Mesenchymal stem cell (in vitro differentiated cells and primary cell): ENCODE measurements at regions not wholly inside any gene's neighbourhood (a gene's known extent, or its start where the extent isn't known, plus 50 kb on each side); places are given as distances from the start of the nearest gene placed in this dataset.

Experiments used
- DNase-seq: peaks from one replicate; pipeline ENCODE4 v3.0.0-alpha.2; 2013
- H2AFZ ChIP-seq: one replicate; pipeline ENCODE4 v1.6.1; 2013; ENCODE audit warnings: low read depth, mild to moderate bottlenecking, control low read depth, inconsistent platforms, low read length, moderate library complexity
- H2AK5ac ChIP-seq: 2 replicates; pipeline ENCODE4 v1.6.1; 2013; ENCODE audit warnings: low read length, moderate library complexity, mild to moderate bottlenecking, inconsistent platforms; ENCODE audit not compliant: severe bottlenecking
- H2BK120ac ChIP-seq: one replicate; pipeline ENCODE4 v1.6.1; 2013; ENCODE audit warnings: low read depth, mild to moderate bottlenecking, inconsistent platforms, low read length, moderate library complexity
- H2BK12ac ChIP-seq, 2 experiments: one replicate each; pipeline ENCODE4 v1.6.1; 2013; ENCODE audit warnings: inconsistent platforms in 2 of 2, low read length in 2 of 2, mild to moderate bottlenecking in 2 of 2, moderate library complexity in 2 of 2, control low read depth in 1 of 2
- H2BK15ac ChIP-seq: one replicate; pipeline ENCODE4 v1.6.1; 2013; ENCODE audit warnings: mild to moderate bottlenecking, low read depth, inconsistent platforms; ENCODE audit not compliant: poor library complexity, severe bottlenecking
- H2BK5ac ChIP-seq: 2 replicates; pipeline ENCODE4 v1.6.1; 2013; ENCODE audit warnings: low read depth, mild to moderate bottlenecking, low read length, control low read depth, inconsistent platforms; ENCODE audit not compliant: poor library complexity, severe bottlenecking
- H3K14ac ChIP-seq, 2 experiments: one replicate each; pipeline ENCODE4 v1.6.1; 2013; ENCODE audit warnings: inconsistent platforms in 2 of 2, low read length in 2 of 2, control low read depth in 1 of 2, mild to moderate bottlenecking in 1 of 2, moderate library complexity in 1 of 2
- H3K18ac ChIP-seq, 2 experiments: one replicate each; pipeline ENCODE4 v1.6.1; 2013; ENCODE audit warnings: inconsistent platforms in 2 of 2, low read length in 2 of 2, control low read depth in 1 of 2, low read depth in 1 of 2, mild to moderate bottlenecking in 1 of 2
- H3K23ac ChIP-seq, 2 experiments: one replicate each; pipeline ENCODE4 v1.6.1; 2013; ENCODE audit warnings: inconsistent platforms in 2 of 2, low read length in 2 of 2, mild to moderate bottlenecking in 2 of 2, moderate library complexity in 2 of 2, control low read depth in 1 of 2
- H3K27ac ChIP-seq: 2 replicates; pipeline ENCODE4 v1.5.1; 2013; ENCODE audit warnings: mild to moderate bottlenecking, moderate library complexity, low read length, control low read depth, inconsistent platforms; ENCODE audit not compliant: poor library complexity, severe bottlenecking
- H3K27me3 ChIP-seq, 2 experiments: 2 replicates each; pipeline versions ENCODE4 v1.6.1 to v1.7.0; 2013; ENCODE audit warnings: low read length in 2 of 2, mild to moderate bottlenecking in 2 of 2, moderate library complexity in 2 of 2, control low read depth in 1 of 2, inconsistent platforms in 1 of 2; ENCODE audit not compliant: control insufficient read depth in 1 of 2, insufficient read depth in 1 of 2
- H3K36me3 ChIP-seq, 2 experiments: 2 replicates each; pipeline versions ENCODE4 v1.6.1 to v1.7.0; 2013; ENCODE audit warnings: low read length in 2 of 2, control low read depth in 1 of 2, inconsistent platforms in 1 of 2, low read depth in 1 of 2, mild to moderate bottlenecking in 1 of 2; ENCODE audit not compliant: insufficient read depth in 2 of 2, control insufficient read depth in 1 of 2
- H3K4ac ChIP-seq, 2 experiments: one replicate each; pipeline ENCODE4 v1.6.1; 2013; ENCODE audit warnings: inconsistent platforms in 2 of 2, low read length in 2 of 2, mild to moderate bottlenecking in 2 of 2, moderate library complexity in 2 of 2, control low read depth in 1 of 2, low read depth in 1 of 2
- H3K4me1 ChIP-seq: 2 replicates; pipeline ENCODE4 v1.6.1; 2013; ENCODE audit warnings: low read depth, low read length, control low read depth; ENCODE audit not compliant: control insufficient read depth, insufficient read depth
- H3K4me2 ChIP-seq: 2 replicates; pipeline ENCODE4 v1.6.1; 2013; ENCODE audit warnings: low read length, mild to moderate bottlenecking, inconsistent platforms; ENCODE audit not compliant: poor library complexity, severe bottlenecking
- H3K4me3 ChIP-seq, 2 experiments: 2 replicates each; pipeline versions ENCODE4 v1.5.1 to v1.7.0; 2013; ENCODE audit warnings: low read length in 2 of 2, mild to moderate bottlenecking in 2 of 2, control low read depth in 1 of 2, low read depth in 1 of 2; ENCODE audit not compliant: insufficient read depth in 1 of 2
- H3K79me1 ChIP-seq: replicated peaks from 2 replicates; pipeline ENCODE4 v1.6.1; 2013; ENCODE audit warnings: mild to moderate bottlenecking, control low read depth, low read length, inconsistent platforms; ENCODE audit not compliant: poor library complexity, severe bottlenecking
- H3K9ac ChIP-seq: 2 replicates; pipeline ENCODE4 v1.7.0; 2013; ENCODE audit warnings: mild to moderate bottlenecking, low read length, moderate library complexity
- H3K9me3 ChIP-seq: 2 replicates; pipeline ENCODE4 v1.7.0; 2013; ENCODE audit warnings: mild to moderate bottlenecking, low read length; ENCODE audit not compliant: control insufficient read depth
- H4K8ac ChIP-seq: one replicate; pipeline ENCODE4 v1.6.1; 2013; ENCODE audit warnings: inconsistent platforms, mild to moderate bottlenecking, low read length, moderate library complexity
- H4K91ac ChIP-seq: one replicate; pipeline ENCODE4 v1.6.1; 2013; ENCODE audit warnings: mild to moderate bottlenecking, low read length, inconsistent platforms
- WGBS: methylation state at CpG from one replicate; pipeline ENCODE4 v1.1.7; 2013; ENCODE audit warnings: mixed read lengths; 5-methylcytosine and 5-hydroxymethylcytosine counted together

DNA sequence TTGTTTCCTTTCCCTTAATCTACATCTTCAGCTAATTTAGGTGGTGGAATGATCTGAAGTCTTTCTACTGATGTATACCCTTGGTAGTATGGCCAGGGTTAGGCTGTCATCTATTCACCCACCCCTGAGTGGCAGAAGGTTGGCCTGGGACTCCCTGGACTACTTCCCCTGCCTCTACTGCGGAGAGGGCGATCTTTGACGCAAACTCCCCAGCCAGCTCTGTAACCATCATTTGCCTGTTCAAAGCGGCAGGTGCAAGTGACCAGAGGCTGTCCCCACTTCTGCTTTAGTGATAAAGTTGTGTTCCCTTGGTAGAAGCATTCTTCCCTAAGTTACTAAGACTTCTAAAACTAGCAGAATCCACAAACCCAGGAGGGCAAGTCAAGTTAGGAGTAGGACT is 70.8 kb upstream of the UNC5B start:
- Histone ChIP-seq H3K4me3 (no peak overlapping the region), H2BK120ac (no peak overlapping the region), H3K18ac (no peak overlapping the region), H3K4ac (no peak overlapping the region), H3K14ac (no peak overlapping the region), H3K9ac (no peak overlapping the region), H2AK5ac (no peak overlapping the region), H2AFZ (no peak overlapping the region), H2BK5ac (no peak overlapping the region), H2BK15ac (no peak overlapping the region), H3K27ac (no peak overlapping the region), H4K91ac (no peak overlapping the region), H3K23ac (no peak overlapping the region), H3K4me1 (no peaks in the 10 kb centered on the region), H4K8ac (no peak overlapping the region), H3K36me3 (no peaks in the 10 kb centered on the region), H2BK12ac (no peak overlapping the region), H3K9me3 (no peaks in the 10 kb centered on the region), H3K4me2 (no peak overlapping the region), H3K79me1 (no peaks in the 10 kb centered on the region), H3K27me3 (peaks cover 53 to 95% of the 10 kb centered on the region in 2 experiments)
- DNase-seq: no peak
- 89% methylated on average over 4 of the region's 4 CpGs for WGBS

DNA sequence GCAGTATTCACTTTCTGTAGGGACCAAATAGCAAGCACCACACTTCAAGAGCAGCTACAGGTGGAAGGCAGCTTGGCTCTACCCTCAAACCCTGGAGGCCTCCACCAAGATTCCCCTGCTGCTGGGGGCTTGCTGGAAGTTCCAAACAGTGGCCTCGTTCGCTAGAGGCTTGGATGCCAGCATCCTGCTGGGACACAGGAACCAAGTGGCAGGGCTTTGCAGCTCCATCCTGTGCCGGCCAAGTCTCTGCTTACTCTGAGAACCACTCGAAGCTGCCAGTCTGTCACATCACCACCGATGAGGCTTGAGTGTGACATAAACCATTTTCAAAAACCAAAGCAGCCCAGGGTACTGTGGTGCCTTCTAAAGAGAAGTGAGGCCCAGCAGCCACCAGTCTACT is 69.2 kb upstream of the UNC5B start:
- H3K27me3 ChIP-seq: peaks cover 69 to 93% of the 10 kb centered on the region in 2 experiments
- no peak overlapping the region for H2BK12ac ChIP-seq
- WGBS: 77% methylated on average over 5 of the region's 5 CpGs
- no peaks in the 10 kb centered on the region for H3K79me1 ChIP-seq
- no peak overlapping the region for H3K18ac ChIP-seq
- H3K4ac ChIP-seq: no peak overlapping the region
- no peaks in the 10 kb centered on the region for H3K36me3 ChIP-seq
- H3K4me2 ChIP-seq: no peak overlapping the region
- DNase-seq: no peak
- H3K14ac ChIP-seq: no peak overlapping the region
- H2BK5ac ChIP-seq: no peak overlapping the region
- H3K23ac ChIP-seq: no peak overlapping the region
- H2AK5ac ChIP-seq: no peak overlapping the region
- no peaks in the 10 kb centered on the region for H3K4me1 ChIP-seq
- H3K9ac ChIP-seq: no peak overlapping the region
- no peak overlapping the region for H2BK120ac ChIP-seq
- no peak overlapping the region for H3K27ac ChIP-seq
- H3K9me3 ChIP-seq: no peaks in the 10 kb centered on the region
- no peak overlapping the region for H2AFZ ChIP-seq
- H2BK15ac ChIP-seq: no peak overlapping the region
- H4K91ac ChIP-seq: no peak overlapping the region
- H4K8ac ChIP-seq: no peak overlapping the region
- no peak overlapping the region for H3K4me3 ChIP-seq

GRCh38 chr10:71143610-71144009 is 68.8 kb upstream of the UNC5B start:
- no peak overlapping the region for H2BK5ac ChIP-seq
- no peak overlapping the region for H3K27ac ChIP-seq
- no peak overlapping the region for H2BK120ac ChIP-seq
- no peak overlapping the region for H4K8ac ChIP-seq
- H3K36me3 ChIP-seq: no peaks in the 10 kb centered on the region
- H2BK12ac ChIP-seq: no peak overlapping the region
- no peaks in the 10 kb centered on the region for H3K9me3 ChIP-seq
- H3K4me1 ChIP-seq: no peaks in the 10 kb centered on the region
- no peak overlapping the region for H4K91ac ChIP-seq
- no peaks in the 10 kb centered on the region for H3K79me1 ChIP-seq
- H3K27me3 ChIP-seq: peaks cover 73 to 93% of the 10 kb centered on the region in 2 experiments
- H3K18ac ChIP-seq: no peak overlapping the region
- H2AFZ ChIP-seq: no peak overlapping the region
- H2BK15ac ChIP-seq: no peak overlapping the region
- no peak overlapping the region for H3K4me3 ChIP-seq
- H2AK5ac ChIP-seq: no peak overlapping the region
- H3K23ac ChIP-seq: no peak overlapping the region
- no peak for DNase-seq
- no peak overlapping the region for H3K9ac ChIP-seq
- no peak overlapping the region for H3K4me2 ChIP-seq
- no peak overlapping the region for H3K4ac ChIP-seq
- H3K14ac ChIP-seq: no peak overlapping the region
- 92% methylated on average over 4 of the region's 4 CpGs for WGBS

DNA sequence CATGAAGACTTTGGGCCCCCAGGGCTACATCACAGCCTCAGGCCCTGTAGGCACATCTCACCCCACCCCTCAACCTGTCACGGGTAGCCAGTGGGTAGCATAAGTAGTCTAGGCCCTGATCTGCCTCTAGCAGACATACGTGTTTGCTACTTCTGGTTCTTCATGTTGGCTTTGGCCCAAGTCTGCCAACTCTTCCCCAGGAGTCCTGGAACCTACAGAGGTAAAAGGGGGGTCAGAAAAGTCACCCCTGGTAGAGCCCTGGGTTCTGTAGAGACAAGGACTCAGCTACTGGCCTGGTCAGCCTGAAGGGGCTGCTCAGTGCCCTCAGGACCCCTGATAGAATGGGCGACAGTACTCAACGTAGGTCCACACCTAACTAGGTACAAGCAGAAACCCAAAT is 67.5 kb upstream of the UNC5B start:
- no peak overlapping the region for H3K23ac ChIP-seq
- H3K79me1 ChIP-seq: no peaks in the 10 kb centered on the region
- no peak overlapping the region for H4K91ac ChIP-seq
- no peak overlapping the region for H3K18ac ChIP-seq
- H4K8ac ChIP-seq: no peak overlapping the region
- no peak overlapping the region for H2AFZ ChIP-seq
- H3K9me3 ChIP-seq: no peaks in the 10 kb centered on the region
- 70% methylated on average over 4 of the region's 4 CpGs for WGBS
- H3K27ac ChIP-seq: no peak overlapping the region
- no peaks in the 10 kb centered on the region for H3K36me3 ChIP-seq
- H2BK15ac ChIP-seq: no peak overlapping the region
- no peak overlapping the region for H3K4me3 ChIP-seq
- no peak overlapping the region for H3K4ac ChIP-seq
- H3K27me3 ChIP-seq: peaks cover 79 to 87% of the 10 kb centered on the region in 2 experiments
- H2BK120ac ChIP-seq: no peak overlapping the region
- H3K4me2 ChIP-seq: no peak overlapping the region
- no peak overlapping the region for H2BK12ac ChIP-seq
- no peaks in the 10 kb centered on the region for H3K4me1 ChIP-seq
- H2BK5ac ChIP-seq: no peak overlapping the region
- no peak for DNase-seq
- H2AK5ac ChIP-seq: no peak overlapping the region
- no peak overlapping the region for H3K14ac ChIP-seq
- no peak overlapping the region for H3K9ac ChIP-seq
